H9 (cell line): ENCODE measurements at regions not wholly inside any gene's neighbourhood (a gene's known extent, or its start where the extent isn't known, plus 50 kb on each side); places are given as distances from the start of the nearest gene placed in this dataset.

Source experiments
- DNase-seq: peaks from one replicate; pipeline ENCODE4 v3.0.0-alpha.2; 2017
- H2AFZ ChIP-seq: one replicate; pipeline ENCODE4 v1.6.1; 2013; ENCODE audit warnings: mild to moderate bottlenecking, low read length, control low read depth, moderate library complexity
- H2AK5ac ChIP-seq: 2 replicates; pipeline ENCODE4 v1.6.1; 2013; ENCODE audit warnings: low read length, control low read depth, mixed read lengths; ENCODE audit not compliant: insufficient read length
- H2BK120ac ChIP-seq: one replicate; pipeline ENCODE4 v1.6.1; 2013; ENCODE audit warnings: low read depth, mild to moderate bottlenecking, low read length, control low read depth, inconsistent platforms; ENCODE audit not compliant: poor library complexity, severe bottlenecking
- H2BK12ac ChIP-seq: 2 replicates; pipeline ENCODE4 v1.6.1; 2013; ENCODE audit warnings: low read length, control low read depth, mixed read lengths, low read depth; ENCODE audit not compliant: insufficient read length
- H2BK15ac ChIP-seq: 2 replicates; pipeline ENCODE4 v1.6.1; 2013; ENCODE audit warnings: low read depth, low read length, control low read depth
- H2BK20ac ChIP-seq: one replicate; pipeline ENCODE4 v1.6.1; 2013; ENCODE audit warnings: low read depth, mild to moderate bottlenecking, low read length, control low read depth, inconsistent platforms; ENCODE audit not compliant: poor library complexity, severe bottlenecking
- H2BK5ac ChIP-seq: 2 replicates; pipeline ENCODE4 v1.6.1; 2013; ENCODE audit warnings: low read length, control low read depth, mixed read lengths; ENCODE audit not compliant: insufficient read length
- H3K14ac ChIP-seq: 2 replicates; pipeline ENCODE4 v1.6.1; 2013; ENCODE audit warnings: low read length, control low read depth; ENCODE audit not compliant: insufficient read depth
- H3K18ac ChIP-seq: 2 replicates; pipeline ENCODE4 v1.6.1; 2013; ENCODE audit warnings: low read depth, mild to moderate bottlenecking, mixed read lengths, low read length, control low read depth; ENCODE audit not compliant: insufficient read length
- H3K23ac ChIP-seq: 2 replicates; pipeline ENCODE4 v1.6.1; 2013; ENCODE audit warnings: low read length, control low read depth, mixed read lengths, low read depth; ENCODE audit not compliant: insufficient read length
- H3K23me2 ChIP-seq: 2 replicates; pipeline ENCODE4 v1.6.1; 2013; ENCODE audit warnings: low read depth, mild to moderate bottlenecking, mixed read lengths, low read length, control low read depth; ENCODE audit not compliant: insufficient read length, poor library complexity, severe bottlenecking
- H3K27ac ChIP-seq: 2 replicates; pipeline ENCODE4 v1.5.1; 2013; ENCODE audit warnings: low read length, control low read depth, mixed read lengths, low read depth; ENCODE audit not compliant: insufficient read length
- H3K27me3 ChIP-seq: 2 replicates; pipeline ENCODE4 v1.6.1; 2013; ENCODE audit warnings: low read length, control low read depth, inconsistent platforms; ENCODE audit not compliant: insufficient read depth
- H3K4ac ChIP-seq: 2 replicates; pipeline ENCODE4 v1.6.1; 2013; ENCODE audit warnings: low read depth, mild to moderate bottlenecking, control low read depth, inconsistent platforms, low read length, moderate library complexity
- H3K4me1 ChIP-seq: 2 replicates; pipeline ENCODE4 v1.6.1; 2013; ENCODE audit warnings: low read length, control low read depth, inconsistent platforms; ENCODE audit not compliant: insufficient read depth
- H3K4me2 ChIP-seq: 2 replicates; pipeline ENCODE4 v1.6.1; 2013; ENCODE audit warnings: low read length, control low read depth, mixed read lengths; ENCODE audit not compliant: insufficient read length, insufficient read depth
- H3K56ac ChIP-seq: 2 replicates; pipeline ENCODE4 v1.6.1; 2013; ENCODE audit warnings: low read depth, mild to moderate bottlenecking, mixed read lengths, low read length, control low read depth; ENCODE audit not compliant: insufficient read length
- H3K79me1 ChIP-seq: 2 replicates; pipeline ENCODE4 v1.6.1; 2013; ENCODE audit warnings: low read depth, mild to moderate bottlenecking, moderate library complexity, low read length, control low read depth, inconsistent platforms; ENCODE audit not compliant: insufficient read depth, poor library complexity, severe bottlenecking
- H3K79me2 ChIP-seq: 2 replicates; pipeline ENCODE4 v1.6.1; 2013; ENCODE audit warnings: low read length, control low read depth, inconsistent platforms; ENCODE audit not compliant: insufficient read depth
- H3K9ac ChIP-seq: 2 replicates; pipeline ENCODE4 v1.6.1; 2013; ENCODE audit warnings: low read length, control low read depth, mixed read lengths; ENCODE audit not compliant: insufficient read length; ENCODE audit errors: extremely low read depth
- H3K9me3 ChIP-seq: one replicate; pipeline ENCODE4 v1.6.1; 2013; ENCODE audit warnings: low read depth, low read length, inconsistent platforms; ENCODE audit not compliant: control insufficient read depth
- H3T11ph ChIP-seq: one replicate; pipeline ENCODE4 v1.6.1; 2013; ENCODE audit warnings: mild to moderate bottlenecking, low read length, control low read depth, inconsistent platforms
- H4K20me1 ChIP-seq: one replicate; pipeline ENCODE4 v1.6.1; 2013; ENCODE audit not compliant: control insufficient read depth, insufficient read length, insufficient read depth
- H4K5ac ChIP-seq: 2 replicates; pipeline ENCODE4 v1.6.1; 2013; ENCODE audit warnings: low read depth, mild to moderate bottlenecking, mixed read lengths, low read length, control low read depth; ENCODE audit not compliant: insufficient read length
- H4K8ac ChIP-seq: replicated peaks from 2 replicates; pipeline ENCODE4 v1.6.1; 2013; ENCODE audit warnings: low read length, control low read depth, mixed read lengths, low read depth; ENCODE audit not compliant: insufficient read length
- H4K91ac ChIP-seq: 2 replicates; pipeline ENCODE4 v1.6.1; 2013; ENCODE audit warnings: low read depth, mild to moderate bottlenecking, moderate library complexity, mixed read lengths, low read length, control low read depth; ENCODE audit not compliant: insufficient read length
- H3K27ac Mint-ChIP-seq, 3 experiments: 2 replicates in 2 of 3; 3 replicates in 1 of 3; pipeline ENCODE4 v1.8.0; 2020 to 2021; ENCODE audit warnings: mixed read lengths in 3 of 3, mild to moderate bottlenecking in 1 of 3, moderate library complexity in 1 of 3
- H3K27me3 Mint-ChIP-seq: 2 replicates; pipeline ENCODE4 v1.8.0; 2021; ENCODE audit warnings: low read depth, mild to moderate bottlenecking, moderate library complexity, mixed read lengths
- H3K36me3 Mint-ChIP-seq, 3 experiments: 2 replicates in 2 of 3; 3 replicates in 1 of 3; pipeline ENCODE4 v1.8.0; 2020 to 2021; ENCODE audit warnings: low read depth in 3 of 3, mixed read lengths in 3 of 3; ENCODE audit not compliant: insufficient read depth in 1 of 3
- H3K4me1 Mint-ChIP-seq, 2 experiments: 2 replicates each; pipeline ENCODE4 v1.8.0; 2020; ENCODE audit warnings: mixed read lengths in 2 of 2
- H3K4me3 Mint-ChIP-seq, 2 experiments: 2 replicates in 1 of 2; 3 replicates in 1 of 2; pipeline ENCODE4 v1.8.0; 2020 to 2021; ENCODE audit warnings: mild to moderate bottlenecking in 2 of 2, mixed read lengths in 2 of 2, moderate library complexity in 1 of 2
- H3K9me3 Mint-ChIP-seq, 2 experiments: 2 replicates in 1 of 2; 3 replicates in 1 of 2; pipeline ENCODE4 v1.8.0; 2020; ENCODE audit warnings: mild to moderate bottlenecking in 2 of 2, mixed read lengths in 2 of 2, moderate library complexity in 1 of 2
- WGBS: extraction: QIAGEN DNeasy Blood & Tissue Kit; methylation state at CpG from one replicate; pipeline ENCODE4 v1.1.7; 2013; ENCODE audit warnings: missing lambda C conversion rate, low lambda C conversion rate, mixed read lengths; ENCODE audit not compliant: insufficient read length; ENCODE audit errors: extremely low coverage; 5-methylcytosine and 5-hydroxymethylcytosine counted together
- TF ChIP-seq, protein P1 (sequence below): fragments of 200-600 bp; sonication (generic); conservative IDR thresholded peaks from 3 replicates; pipeline ENCODE4 v1.8.0; 2021; ENCODE audit warnings: antibody characterized with exemption, mild to moderate bottlenecking

DNA sequence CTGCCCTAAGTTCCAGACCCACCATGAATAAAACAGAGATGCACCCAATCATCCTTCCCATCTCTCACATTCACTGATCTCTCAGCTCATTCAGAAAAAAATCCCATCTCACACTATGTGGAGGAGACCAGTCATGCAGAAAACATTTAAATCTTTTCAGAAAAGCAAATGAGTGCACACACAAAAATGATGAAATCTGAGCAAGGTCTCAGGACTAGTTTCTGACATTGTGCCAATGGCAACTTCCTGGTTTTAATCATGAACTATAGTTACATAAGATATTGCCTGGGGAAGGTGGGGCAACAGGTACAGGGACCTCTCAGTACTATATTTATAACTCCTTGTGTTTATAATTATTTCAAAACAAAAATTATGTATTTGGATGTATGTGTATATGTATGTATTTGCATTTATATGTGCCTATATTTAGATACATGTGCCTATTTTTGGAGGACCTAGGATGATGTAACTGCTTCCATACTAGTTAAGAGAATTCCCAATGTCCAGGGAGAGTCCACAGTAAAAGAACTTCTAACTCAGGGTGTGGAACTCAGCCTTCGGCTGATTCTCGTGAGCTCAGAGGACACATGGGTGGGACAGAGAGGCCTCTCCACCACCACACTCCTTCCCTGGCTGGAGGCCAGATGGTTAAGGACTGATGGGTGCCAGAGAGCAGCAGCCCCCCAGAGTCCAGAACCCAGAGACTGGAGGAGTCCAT, 71.7 kb upstream of the MAP3K4 start:
- H2BK120ac ChIP-seq = no peak overlapping the region
- no peak overlapping the region for H3K27ac ChIP-seq
- no peak overlapping the region for H2BK12ac ChIP-seq
- no peak overlapping the region for H2BK5ac ChIP-seq
- H3K79me1 ChIP-seq = no peaks in the 10 kb centered on the region
- H3K56ac ChIP-seq = no peak overlapping the region
- H4K20me1 ChIP-seq = no peaks in the 10 kb centered on the region
- H2BK20ac ChIP-seq = no peak overlapping the region
- H3K23ac ChIP-seq = no peak overlapping the region
- DNase-seq = no peak
- H3K4me2 ChIP-seq = no peak overlapping the region
- TF ChIP-seq, protein P1, sequence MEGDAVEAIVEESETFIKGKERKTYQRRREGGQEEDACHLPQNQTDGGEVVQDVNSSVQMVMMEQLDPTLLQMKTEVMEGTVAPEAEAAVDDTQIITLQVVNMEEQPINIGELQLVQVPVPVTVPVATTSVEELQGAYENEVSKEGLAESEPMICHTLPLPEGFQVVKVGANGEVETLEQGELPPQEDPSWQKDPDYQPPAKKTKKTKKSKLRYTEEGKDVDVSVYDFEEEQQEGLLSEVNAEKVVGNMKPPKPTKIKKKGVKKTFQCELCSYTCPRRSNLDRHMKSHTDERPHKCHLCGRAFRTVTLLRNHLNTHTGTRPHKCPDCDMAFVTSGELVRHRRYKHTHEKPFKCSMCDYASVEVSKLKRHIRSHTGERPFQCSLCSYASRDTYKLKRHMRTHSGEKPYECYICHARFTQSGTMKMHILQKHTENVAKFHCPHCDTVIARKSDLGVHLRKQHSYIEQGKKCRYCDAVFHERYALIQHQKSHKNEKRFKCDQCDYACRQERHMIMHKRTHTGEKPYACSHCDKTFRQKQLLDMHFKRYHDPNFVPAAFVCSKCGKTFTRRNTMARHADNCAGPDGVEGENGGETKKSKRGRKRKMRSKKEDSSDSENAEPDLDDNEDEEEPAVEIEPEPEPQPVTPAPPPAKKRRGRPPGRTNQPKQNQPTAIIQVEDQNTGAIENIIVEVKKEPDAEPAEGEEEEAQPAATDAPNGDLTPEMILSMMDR = no peak
- WGBS = no CpG with 5 or more reads among the region's 2 CpGs
- no peaks in the 10 kb centered on the region for H3K4me1 ChIP-seq
- no peak overlapping the region for H3K18ac ChIP-seq
- Mint-ChIP-seq H3K36me3 (peaks cover 7 to 14% (median 11%) of the 10 kb centered on the region in 3 experiments), H3K4me1 (peaks cover 3 to 4% of the 10 kb centered on the region in 2 experiments; a peak in 2 of 4 replicates), H3K9me3 (peaks cover 14 to 23% of the 10 kb centered on the region in 2 experiments), H3K27ac (no peak overlapping the region), H3K27me3 (peaks cover 5% of the 10 kb centered on the region; the same call in 1 of the 2 replicates), H3K4me3 (no peak overlapping the region)
- H3T11ph ChIP-seq = no peak overlapping the region
- H4K91ac ChIP-seq = no peak overlapping the region
- H3K9me3 ChIP-seq = no peaks in the 10 kb centered on the region
- no peak overlapping the region for H4K8ac ChIP-seq
- H2AK5ac ChIP-seq = no peak overlapping the region
- no peak overlapping the region for H3K14ac ChIP-seq
- H4K5ac ChIP-seq = no peak overlapping the region
- H3K9ac ChIP-seq = no peak overlapping the region
- H3K4ac ChIP-seq = no peak overlapping the region
- H3K27me3 ChIP-seq = no peaks in the 10 kb centered on the region
- no peaks in the 10 kb centered on the region for H3K23me2 ChIP-seq
- no peak overlapping the region for H2AFZ ChIP-seq
- H3K79me2 ChIP-seq = no peaks in the 10 kb centered on the region
- H2BK15ac ChIP-seq = no peak overlapping the region
